Fibroblast of peridontal ligament (primary cell): ENCODE measurements at regions not wholly inside any gene's neighbourhood (a gene's known extent, or its start where the extent isn't known, plus 50 kb on each side); places are given as distances from the start of the nearest gene placed in this dataset.
"Not testable (repeated sequence)": the region's sequence is repeated elsewhere in the genome, so short reads cannot be mapped to it uniquely, and the experiment has no call there.

ENCODE experiments used
- DNase-seq: peaks from one replicate; pipeline ENCODE4 v3.0.0-alpha.2; 2010; ENCODE audit errors: extremely low read depth

DNA sequence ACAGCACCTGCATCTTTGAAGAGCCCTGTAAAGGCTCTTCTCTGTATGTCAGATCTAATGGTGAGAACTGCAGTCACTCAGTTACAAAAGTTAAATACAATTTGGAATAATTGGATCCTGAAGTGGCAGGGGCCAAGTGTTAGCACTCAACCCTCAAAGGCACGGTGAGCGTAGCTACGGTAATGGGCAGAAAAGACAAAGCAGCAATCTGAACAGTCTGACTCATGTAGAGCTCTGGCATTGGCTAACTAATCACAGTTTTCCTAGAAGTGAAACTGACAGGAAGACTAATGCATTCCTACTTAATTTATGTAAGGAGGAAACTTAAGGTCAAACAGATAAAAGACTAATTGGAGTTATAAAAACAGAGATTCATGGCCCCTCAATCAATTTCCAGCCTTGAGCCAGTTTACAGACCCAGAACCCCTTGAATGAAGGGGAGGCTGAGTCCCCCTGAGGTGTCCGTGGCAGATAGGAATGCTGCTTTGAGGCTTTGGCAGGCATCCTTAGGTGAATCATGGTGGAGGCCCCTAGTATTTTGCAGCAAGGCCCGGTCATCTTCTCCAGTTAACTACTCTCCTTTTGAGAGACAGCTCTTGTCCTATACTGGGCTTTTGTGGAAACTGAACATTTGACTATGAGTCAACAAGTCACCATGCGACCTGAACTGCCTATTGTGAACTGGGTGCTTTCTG lies 450.7 kb downstream of the ZNF33B start:
- not testable (repeated sequence) for DNase-seq

DNA sequence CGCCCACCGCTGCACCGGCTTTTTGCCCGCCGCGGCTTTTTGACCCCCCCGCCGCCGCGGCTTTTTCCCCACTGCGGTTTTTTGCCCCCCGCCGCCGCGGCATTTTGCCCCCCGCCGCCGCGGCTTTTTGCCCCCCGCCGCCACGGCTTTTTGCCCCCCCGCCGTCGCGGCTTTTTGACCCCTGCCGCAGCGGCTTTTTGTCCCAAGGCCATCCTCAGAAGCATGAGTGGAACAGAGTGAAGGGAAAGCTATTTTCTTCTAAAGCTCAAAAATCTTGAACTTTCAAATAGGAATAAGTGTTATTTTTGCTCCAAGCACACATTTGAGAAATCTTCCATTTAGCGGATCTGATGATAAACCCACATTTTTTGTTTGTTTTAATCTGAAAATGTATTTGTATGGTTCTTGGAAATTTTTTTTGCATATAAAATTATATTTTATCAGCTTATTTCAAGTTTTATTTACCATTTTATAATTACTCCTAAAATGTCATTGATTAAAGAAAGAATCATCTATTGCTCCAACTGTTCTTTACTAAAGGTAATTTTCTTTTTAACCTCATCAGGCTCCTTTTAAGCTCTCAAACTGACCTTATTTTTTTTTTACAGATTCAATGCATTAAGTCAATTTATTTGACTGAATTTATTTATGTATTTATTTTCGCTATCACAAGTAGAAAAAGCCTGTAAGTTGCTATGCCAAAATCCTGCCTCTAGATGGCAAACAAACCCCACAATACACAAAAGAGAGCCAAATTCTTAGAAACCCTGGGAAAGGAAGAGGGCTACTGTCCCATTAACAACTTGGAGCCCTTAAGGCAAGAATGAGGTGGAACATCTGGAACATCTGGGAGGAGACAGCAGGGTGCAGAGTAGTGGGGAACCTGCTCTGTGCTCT lies 460.3 kb downstream of the ZNF33B start:
- DNase-seq = peak; percentile 61

GRCh38 chr10:42177077-42177792 lies 461.1 kb downstream of the ZNF33B start:
- no peak for DNase-seq

GRCh38 chr10:42150428-42151061 lies 487.8 kb downstream of the ZNF33B start:
- no peak for DNase-seq

GRCh38 chr10:42149722-42150427 lies 488.5 kb downstream of the ZNF33B start:
- no peak for DNase-seq

DNA sequence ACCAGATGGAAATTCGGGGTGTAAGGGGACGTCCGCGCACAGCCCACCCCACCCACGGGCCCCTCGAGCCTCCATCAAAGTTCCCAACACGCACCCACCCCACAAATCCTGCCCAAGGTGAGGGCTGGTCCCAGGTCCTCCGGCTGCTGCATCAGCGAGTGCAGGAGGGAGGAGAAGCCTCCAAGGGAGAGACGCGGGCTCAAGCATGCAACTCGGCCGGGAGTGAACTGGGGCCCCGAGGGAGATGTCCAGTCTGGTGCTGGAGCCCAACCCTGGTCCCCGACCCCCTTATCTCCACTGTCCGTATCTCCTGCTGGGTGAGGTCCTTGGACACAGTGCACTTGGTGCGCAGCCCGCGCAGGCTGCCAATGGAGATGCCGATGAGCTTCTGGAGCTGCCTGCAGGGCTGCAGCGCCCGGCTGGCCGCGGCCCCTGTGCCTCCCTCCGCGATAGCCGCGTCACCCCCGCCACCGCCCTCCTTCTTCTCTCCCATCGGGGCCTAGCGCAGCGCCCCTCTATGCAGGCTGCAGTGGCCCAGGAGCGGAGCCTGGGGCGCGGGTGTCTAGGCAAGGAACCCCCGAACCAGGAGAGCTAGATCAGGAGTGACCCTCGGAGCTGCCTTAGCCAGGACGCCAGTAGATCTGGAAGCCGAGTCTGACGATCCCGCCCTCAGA lies 489.2 kb downstream of the ZNF33B start:
- no peak for DNase-seq

GRCh38 chr10:42146165-42146564 lies 492.2 kb downstream of the ZNF33B start:
- not testable (repeated sequence) for DNase-seq

- DNase-seq = not testable (repeated sequence)
Observed at GRCh38 chr10:42138023-42138422, 500.3 kb downstream of the ZNF33B start.

- no peak for DNase-seq
Observed at GRCh38 chr10:42113158-42113450, 525.3 kb downstream of the ZNF33B start.

GRCh38 chr10:42112331-42113157 lies 525.8 kb downstream of the ZNF33B start:
- DNase-seq = no peak

DNA sequence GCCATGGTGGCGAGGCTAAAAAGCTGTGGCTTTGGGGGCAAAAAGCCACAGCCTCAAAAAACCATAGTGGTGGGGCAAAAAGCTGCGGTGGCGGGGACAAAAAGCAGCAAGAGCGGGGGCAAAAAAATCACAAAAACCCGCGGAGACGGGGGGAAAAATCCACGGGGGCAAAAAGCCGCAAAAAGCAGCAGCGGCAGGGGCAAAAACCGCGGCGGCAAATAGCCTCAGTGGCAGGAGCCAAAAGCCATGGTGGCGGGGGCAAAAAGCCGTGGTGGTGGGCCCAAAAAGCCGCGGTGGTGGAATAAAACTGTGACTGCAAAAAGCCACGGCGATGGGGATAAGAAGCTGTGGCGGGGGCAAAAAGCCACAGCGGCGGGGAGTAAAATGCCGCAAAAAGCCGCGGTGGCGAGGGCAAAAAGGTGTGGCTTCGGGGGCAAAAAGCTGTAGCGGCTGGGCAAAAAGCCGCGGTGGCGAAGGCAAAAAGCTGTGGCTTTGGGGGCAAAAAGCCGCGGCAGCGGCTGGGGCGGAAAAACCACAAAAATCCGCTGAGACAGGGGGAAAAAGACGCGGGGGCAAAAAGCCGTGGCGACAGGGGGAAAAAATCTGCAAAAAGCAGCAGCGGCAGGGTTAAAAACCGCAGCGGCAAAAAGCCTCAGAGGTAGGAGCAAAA lies 526.6 kb downstream of the ZNF33B start:
- DNase-seq = no peak

DNA sequence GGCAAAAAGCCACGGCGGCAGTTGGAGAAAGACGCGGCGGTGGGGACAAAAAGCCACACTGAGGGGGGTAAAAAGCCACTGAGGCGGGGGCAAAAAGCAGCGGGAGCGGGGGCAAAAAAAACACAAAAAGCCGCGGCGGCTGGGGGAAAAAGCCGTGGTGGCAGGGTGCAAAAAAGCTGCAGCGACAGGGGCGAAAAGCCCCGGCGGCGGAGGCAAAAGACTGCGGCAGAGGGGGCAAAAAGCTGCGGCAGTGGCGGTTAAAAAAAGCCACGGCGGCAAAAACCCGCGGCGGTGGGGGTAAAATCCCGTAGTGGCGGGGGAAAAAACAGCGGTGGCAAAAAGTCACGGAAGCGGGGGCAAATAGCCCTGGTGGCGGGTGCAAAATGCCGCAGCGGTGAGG lies 527.3 kb downstream of the ZNF33B start:
- DNase-seq = no peak
